Astrocyte of the cerebellum (primary cell): ENCODE measurements at regions not wholly inside any gene's neighbourhood (a gene's known extent, or its start where the extent isn't known, plus 50 kb on each side); places are given as distances from the start of the nearest gene placed in this dataset.

Source experiments
- DNase-seq: peaks from one replicate; pipeline ENCODE4 v3.0.0-alpha.2; 2011; ENCODE audit warnings: low read depth
- H3K4me3 ChIP-seq: 2 replicates; pipeline ENCODE4 v1.5.1; 2011; ENCODE audit warnings: mild to moderate bottlenecking, low read depth, low read length, moderate library complexity
- in situ Hi-C: cut with HindIII; loops from 2 replicates; pipeline ENCODE4 v1.10.0; 2017; ENCODE audit warnings: low sequenced_read_pairs
- TF ChIP-seq, protein P1 (sequence below): IDR thresholded peaks from 2 replicates; pipeline ENCODE4 v1.5.1; 2012; ENCODE audit warnings: low read length, low read depth, moderate library complexity, mild to moderate bottlenecking; ENCODE audit errors: missing control alignments

DNA sequence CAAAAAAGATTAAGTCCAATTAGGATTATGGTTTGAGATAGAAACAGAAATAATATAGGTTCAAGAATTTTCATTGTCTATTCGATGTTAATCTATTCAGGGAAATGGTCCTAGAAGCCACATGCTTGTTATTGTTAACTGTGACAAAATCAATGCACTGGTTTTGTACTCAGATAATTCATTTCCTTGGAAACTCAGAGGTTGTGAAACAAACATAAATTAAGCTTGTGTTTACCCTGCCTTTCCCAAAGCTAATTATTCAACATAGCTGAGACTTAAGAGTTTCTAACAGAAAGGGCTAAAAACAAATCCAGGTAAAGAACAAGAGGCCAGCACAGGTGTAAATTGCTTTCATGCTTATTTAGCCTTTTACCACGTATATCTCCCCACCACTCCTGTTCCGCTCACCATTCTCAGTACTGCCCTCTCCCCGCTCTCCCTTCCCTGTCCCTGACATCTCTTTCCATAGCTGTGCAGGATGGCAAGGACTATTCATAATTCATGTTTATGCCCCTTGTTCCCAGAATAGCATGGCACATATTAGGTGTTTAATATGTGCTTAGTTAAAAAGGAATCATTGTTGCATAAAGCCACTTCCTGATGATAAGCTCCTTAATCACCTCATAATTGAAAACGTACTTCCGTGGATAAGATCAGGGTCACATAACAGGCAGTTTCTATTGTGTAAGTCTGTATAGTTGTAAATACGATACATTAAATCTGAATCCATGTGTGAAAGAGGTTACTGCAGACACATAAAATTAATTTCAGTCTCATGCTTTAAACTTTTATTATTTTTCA, 131.8 kb upstream of the USP15 start:
- H3K4me3 ChIP-seq = no peak overlapping the region
- TF ChIP-seq, protein P1, sequence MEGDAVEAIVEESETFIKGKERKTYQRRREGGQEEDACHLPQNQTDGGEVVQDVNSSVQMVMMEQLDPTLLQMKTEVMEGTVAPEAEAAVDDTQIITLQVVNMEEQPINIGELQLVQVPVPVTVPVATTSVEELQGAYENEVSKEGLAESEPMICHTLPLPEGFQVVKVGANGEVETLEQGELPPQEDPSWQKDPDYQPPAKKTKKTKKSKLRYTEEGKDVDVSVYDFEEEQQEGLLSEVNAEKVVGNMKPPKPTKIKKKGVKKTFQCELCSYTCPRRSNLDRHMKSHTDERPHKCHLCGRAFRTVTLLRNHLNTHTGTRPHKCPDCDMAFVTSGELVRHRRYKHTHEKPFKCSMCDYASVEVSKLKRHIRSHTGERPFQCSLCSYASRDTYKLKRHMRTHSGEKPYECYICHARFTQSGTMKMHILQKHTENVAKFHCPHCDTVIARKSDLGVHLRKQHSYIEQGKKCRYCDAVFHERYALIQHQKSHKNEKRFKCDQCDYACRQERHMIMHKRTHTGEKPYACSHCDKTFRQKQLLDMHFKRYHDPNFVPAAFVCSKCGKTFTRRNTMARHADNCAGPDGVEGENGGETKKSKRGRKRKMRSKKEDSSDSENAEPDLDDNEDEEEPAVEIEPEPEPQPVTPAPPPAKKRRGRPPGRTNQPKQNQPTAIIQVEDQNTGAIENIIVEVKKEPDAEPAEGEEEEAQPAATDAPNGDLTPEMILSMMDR = no peak
- in situ Hi-C loops = no loop called here
- DNase-seq = no peak

DNA sequence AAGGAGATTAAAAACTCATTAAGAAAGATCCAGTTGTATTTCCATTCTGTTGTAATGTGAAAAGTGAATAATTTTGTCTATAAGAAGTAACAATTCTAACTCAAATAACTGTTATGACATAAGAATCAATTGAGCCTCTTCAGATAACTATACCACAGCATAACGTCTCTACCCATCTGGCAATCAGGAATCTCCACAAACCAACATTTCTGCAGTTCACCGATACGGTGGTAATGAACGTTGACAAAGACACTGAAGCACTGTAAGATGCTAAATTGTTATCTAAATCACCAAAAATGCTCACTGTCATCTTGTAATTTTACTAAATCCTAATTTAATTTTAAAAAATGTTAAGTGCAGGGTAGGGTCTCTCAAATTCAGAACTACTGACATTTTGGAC, 130.9 kb upstream of the USP15 start:
- DNase-seq = no peak
- in situ Hi-C loops = no loop called here
- TF ChIP-seq, protein P1 = no peak
- no peak overlapping the region for H3K4me3 ChIP-seq

DNA sequence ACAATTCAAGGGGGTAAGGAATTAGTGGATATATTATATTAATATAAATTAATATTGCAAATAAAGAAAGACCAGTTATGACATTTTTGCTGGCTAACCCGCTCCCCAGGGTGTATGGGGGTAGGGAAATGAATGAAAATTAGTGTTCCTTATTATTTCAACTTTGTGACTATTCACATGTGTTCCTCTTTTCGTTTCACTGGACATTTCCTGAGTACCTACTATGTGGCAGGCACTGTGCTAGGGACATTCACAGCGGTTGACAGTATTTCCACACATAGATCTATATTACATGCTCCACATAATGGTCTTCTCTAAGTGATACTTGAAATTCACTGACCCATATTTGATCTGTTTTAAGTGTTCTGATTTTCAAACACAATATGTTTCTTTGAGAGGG, 129.8 kb upstream of the USP15 start:
- TF ChIP-seq, protein P1 = no peak
- in situ Hi-C loops = no loop called here
- H3K4me3 ChIP-seq = no peak overlapping the region
- no peak for DNase-seq

DNA sequence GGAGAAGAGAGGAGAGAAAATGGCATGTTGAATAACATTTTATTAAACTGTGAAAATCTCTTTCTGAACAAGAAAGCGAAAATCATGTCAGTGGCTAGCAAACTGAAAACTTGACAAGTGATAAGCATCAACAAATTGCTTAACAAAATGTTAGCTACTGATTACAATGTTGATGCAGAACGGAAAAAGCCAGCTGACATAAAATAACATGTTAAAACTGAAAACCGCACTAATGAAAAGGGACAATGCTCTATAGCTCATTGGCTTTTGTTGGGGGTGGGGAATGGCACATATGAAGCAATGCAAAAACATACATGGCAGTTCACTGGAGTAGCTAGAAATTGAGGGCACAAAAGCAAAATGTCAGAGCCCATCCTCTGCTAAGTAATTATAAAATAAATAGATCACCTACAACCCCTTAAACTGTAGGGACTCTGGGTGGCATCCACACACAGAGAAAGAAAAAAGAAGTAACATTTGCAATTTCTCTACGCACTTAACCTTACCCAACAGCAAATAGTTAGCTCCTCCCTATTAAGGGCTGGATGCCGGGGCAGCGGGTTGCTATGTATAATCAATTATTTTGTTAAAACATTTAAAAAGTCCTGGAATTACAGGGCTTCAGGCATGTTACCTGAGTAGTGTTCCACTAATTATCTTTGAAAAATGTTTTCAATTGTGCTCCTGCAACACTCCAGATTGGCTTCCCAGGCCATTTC, 129.2 kb upstream of the USP15 start:
- no peak overlapping the region for H3K4me3 ChIP-seq
- TF ChIP-seq, protein P1 = no peak
- DNase-seq = no peak
- in situ Hi-C loops = no loop called here

DNA sequence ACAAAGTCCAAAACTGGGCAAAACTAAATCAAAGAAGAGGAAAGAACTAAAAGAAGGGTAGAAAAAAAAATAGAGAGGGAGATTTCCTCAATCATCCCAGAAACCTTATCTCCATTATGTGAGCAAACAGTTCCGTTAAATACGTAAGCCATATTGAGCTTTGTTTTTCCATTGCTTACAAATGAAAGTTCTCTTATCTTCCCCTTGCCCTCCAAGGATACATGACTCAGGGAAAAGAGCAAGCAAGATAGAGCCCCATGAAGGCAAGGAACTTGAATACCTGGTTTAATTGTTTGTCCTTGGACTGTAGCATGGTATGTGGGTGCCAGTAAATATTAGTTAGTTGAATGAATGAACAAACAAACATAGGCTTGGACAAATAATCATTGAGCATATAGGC, 126.8 kb upstream of the USP15 start:
- no peak overlapping the region for H3K4me3 ChIP-seq
- no peak for DNase-seq
- TF ChIP-seq, protein P1 = no peak
- in situ Hi-C loops = no loop called here

DNA sequence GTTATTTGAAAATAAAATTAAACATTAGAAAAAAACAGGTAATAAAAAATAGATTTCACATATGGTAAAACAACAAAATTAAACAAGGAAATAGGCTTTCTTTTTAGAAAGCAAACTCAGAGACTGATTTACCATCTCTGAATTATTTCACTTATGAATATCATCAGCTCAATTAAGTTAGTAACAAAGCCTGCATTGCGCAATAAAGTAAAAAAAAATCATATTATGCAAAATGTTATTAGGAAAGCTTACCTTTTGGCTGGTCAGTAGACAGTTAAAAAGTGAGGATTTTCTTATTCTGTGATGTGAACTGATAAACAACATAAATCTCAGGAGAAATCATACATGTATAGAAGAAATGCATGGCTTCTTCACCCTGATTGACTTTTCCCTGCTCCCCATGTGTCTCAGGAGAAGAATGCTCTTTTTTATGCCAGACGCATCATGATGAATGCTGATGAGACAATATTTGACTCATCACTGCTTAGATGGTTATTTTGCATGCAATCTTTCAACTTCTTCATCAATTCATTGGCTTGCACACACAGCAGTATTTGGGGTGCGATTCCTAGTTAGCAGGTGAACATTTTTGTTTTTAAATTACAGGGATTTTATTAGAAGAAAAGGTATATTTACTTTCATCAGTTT, 124.5 kb upstream of the USP15 start:
- in situ Hi-C loops = no loop called here
- no peak overlapping the region for H3K4me3 ChIP-seq
- TF ChIP-seq, protein P1 = no peak
- DNase-seq = no peak
